CD4-positive, alpha-beta T cell (primary cell): ENCODE measurements at regions not wholly inside any gene's neighbourhood (a gene's known extent, or its start where the extent isn't known, plus 50 kb on each side); places are given as distances from the start of the nearest gene placed in this dataset.

Source experiments
- ATAC-seq: fragments of 200-7000 bp; cut with Tn5 transposase; one replicate; pipeline ENCODE4 v1.10.0; 2022; ENCODE audit warnings: mild to moderate bottlenecking; ENCODE audit not compliant: poor library complexity
- CTCF ChIA-PET: fragments of 350-600 bp; sonication (Branson Sonifier 250); formaldehyde crosslinking; loops from one replicate; lab custom pipeline; 2021; ENCODE audit warnings: antibody characterized with exemption, inconsistent platforms; lab: Charles Lee
- POLR2A ChIA-PET: fragments of 350-600 bp; sonication (Branson Sonifier 250); formaldehyde crosslinking; loops from one replicate; lab custom pipeline; 2021; ENCODE audit warnings: antibody characterized with exemption, inconsistent platforms; lab: Charles Lee
- DNase-seq, 14 experiments: peaks; one replicate each; pipeline ENCODE4 v3.0.0-alpha.2; 2013 to 2020; ENCODE audit warnings: mixed read lengths in 2 of 14
- H3K27ac ChIP-seq, 2 donors: one replicate each; pipeline versions ENCODE4 v1.5.1 to v1.7.0; 2013; ENCODE audit warnings: low read length in 2 of 2, low read depth in 1 of 2, mild to moderate bottlenecking in 1 of 2
- H3K27me3 ChIP-seq, 2 experiments: 1 replicate in 1 of 2; 2 replicates in 1 of 2; pipeline versions ENCODE4 v1.6.1 to v1.7.0; 2013; ENCODE audit warnings: low read length in 2 of 2, control low read depth in 1 of 2, mild to moderate bottlenecking in 1 of 2, moderate library complexity in 1 of 2; ENCODE audit not compliant: insufficient read depth in 2 of 2, control insufficient read depth in 1 of 2
- H3K36me3 ChIP-seq: one replicate; pipeline ENCODE4 v1.6.1; 2013; ENCODE audit warnings: low read length, control low read depth; ENCODE audit not compliant: insufficient read depth
- H3K4me1 ChIP-seq: one replicate; pipeline ENCODE4 v1.6.1; 2013; ENCODE audit warnings: low read length, control low read depth; ENCODE audit not compliant: insufficient read depth
- H3K4me3 ChIP-seq: one replicate; pipeline ENCODE4 v1.5.1; 2013; ENCODE audit warnings: mild to moderate bottlenecking, low read length, moderate library complexity
- H3K9me3 ChIP-seq, 2 experiments: 1 replicate in 1 of 2; 2 replicates in 1 of 2; pipeline versions ENCODE4 v1.6.1 to v1.7.0; 2013; ENCODE audit warnings: low read length in 2 of 2, mild to moderate bottlenecking in 2 of 2, control low read depth in 1 of 2, moderate library complexity in 1 of 2; ENCODE audit not compliant: control insufficient read depth in 1 of 2, insufficient read depth in 1 of 2
- H3K27ac Mint-ChIP-seq: one replicate; pipeline ENCODE4 v1.8.0; 2020; ENCODE audit warnings: mixed read lengths
- H3K27me3 Mint-ChIP-seq: one replicate; pipeline ENCODE4 v1.8.0; 2021; ENCODE audit warnings: mixed read lengths
- H3K36me3 Mint-ChIP-seq: one replicate; pipeline ENCODE4 v1.8.0; 2021; ENCODE audit warnings: low read depth, mixed read lengths
- H3K4me1 Mint-ChIP-seq: one replicate; pipeline ENCODE4 v1.8.0; 2021; ENCODE audit warnings: low read depth, mixed read lengths
- H3K4me3 Mint-ChIP-seq: one replicate; pipeline ENCODE4 v1.8.0; 2020; ENCODE audit warnings: mild to moderate bottlenecking, mixed read lengths
- H3K9me3 Mint-ChIP-seq: one replicate; pipeline ENCODE4 v1.8.0; 2020; ENCODE audit warnings: mixed read lengths
- intact Hi-C, 2 experiments: fragments of 100-400 bp; cut with DNase I in 1 of 2; cut with micrococcal nuclease in 1 of 2; formaldehyde crosslinking; loops; one replicate each; pipeline versions ENCODE4 v1.15.1 to v1.9.0; 2023 to 2025; cut with DNase I, micrococcal nuclease
- TF ChIP-seq, protein P1 (sequence below): fragments of 200-600 bp; IDR thresholded peaks from one replicate; pipeline ENCODE4 v1.8.0; 2022; ENCODE audit warnings: antibody characterized with exemption, mild to moderate bottlenecking

DNA sequence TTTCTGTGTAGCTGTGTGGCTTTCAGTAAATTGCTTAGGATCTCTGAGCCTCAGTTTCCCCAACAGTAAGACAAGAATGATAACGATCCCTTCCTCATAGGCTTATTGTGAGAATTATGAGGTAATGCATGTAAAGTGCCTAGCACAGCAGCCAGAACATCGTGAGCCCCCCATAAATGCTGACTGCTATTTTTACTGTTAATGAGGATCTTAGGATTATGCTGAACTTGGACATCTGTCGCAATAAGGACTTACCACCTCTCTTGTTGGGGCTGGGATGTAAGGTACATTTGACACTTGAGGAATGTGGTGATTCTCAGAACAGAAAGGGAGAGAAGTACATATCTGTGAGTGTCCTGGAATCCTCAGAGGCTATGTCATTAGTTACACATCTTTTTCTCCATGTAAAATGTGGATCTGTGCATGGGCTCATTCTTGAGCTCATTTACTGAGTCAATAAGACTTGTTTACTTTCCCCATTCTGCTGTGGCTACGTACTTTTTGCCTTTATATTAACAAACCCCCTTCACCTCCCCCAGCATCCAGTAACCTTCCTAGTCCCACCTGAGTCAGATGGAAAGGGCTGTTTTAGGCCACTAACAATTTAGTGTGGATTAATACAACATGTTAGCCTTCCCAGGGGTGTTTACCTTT is 64.4 kb upstream of the PLEKHG1 start:
- TF ChIP-seq, protein P1, sequence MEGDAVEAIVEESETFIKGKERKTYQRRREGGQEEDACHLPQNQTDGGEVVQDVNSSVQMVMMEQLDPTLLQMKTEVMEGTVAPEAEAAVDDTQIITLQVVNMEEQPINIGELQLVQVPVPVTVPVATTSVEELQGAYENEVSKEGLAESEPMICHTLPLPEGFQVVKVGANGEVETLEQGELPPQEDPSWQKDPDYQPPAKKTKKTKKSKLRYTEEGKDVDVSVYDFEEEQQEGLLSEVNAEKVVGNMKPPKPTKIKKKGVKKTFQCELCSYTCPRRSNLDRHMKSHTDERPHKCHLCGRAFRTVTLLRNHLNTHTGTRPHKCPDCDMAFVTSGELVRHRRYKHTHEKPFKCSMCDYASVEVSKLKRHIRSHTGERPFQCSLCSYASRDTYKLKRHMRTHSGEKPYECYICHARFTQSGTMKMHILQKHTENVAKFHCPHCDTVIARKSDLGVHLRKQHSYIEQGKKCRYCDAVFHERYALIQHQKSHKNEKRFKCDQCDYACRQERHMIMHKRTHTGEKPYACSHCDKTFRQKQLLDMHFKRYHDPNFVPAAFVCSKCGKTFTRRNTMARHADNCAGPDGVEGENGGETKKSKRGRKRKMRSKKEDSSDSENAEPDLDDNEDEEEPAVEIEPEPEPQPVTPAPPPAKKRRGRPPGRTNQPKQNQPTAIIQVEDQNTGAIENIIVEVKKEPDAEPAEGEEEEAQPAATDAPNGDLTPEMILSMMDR = no peak
- no peaks in the 10 kb centered on the region for H3K4me1 ChIP-seq
- no peak overlapping the region for H3K4me3 Mint-ChIP-seq
- no peaks in the 10 kb centered on the region for H3K9me3 ChIP-seq
- no peak for DNase-seq
- ChIA-PET POLR2A (no interaction called here), CTCF (no interaction called here)
- H3K36me3 Mint-ChIP-seq = no peaks in the 10 kb centered on the region
- H3K27me3 Mint-ChIP-seq = peaks cover 5% of the 10 kb centered on the region
- no peak overlapping the region for H3K4me3 ChIP-seq
- no peaks in the 10 kb centered on the region for H3K9me3 Mint-ChIP-seq
- H3K27ac Mint-ChIP-seq = no peak overlapping the region
- no peaks in the 10 kb centered on the region for H3K27me3 ChIP-seq
- no peak for ATAC-seq
- H3K27ac ChIP-seq = no peak overlapping the region
- intact Hi-C loops = no loop called here
- no peaks in the 10 kb centered on the region for H3K36me3 ChIP-seq
- H3K4me1 Mint-ChIP-seq = no peaks in the 10 kb centered on the region

DNA sequence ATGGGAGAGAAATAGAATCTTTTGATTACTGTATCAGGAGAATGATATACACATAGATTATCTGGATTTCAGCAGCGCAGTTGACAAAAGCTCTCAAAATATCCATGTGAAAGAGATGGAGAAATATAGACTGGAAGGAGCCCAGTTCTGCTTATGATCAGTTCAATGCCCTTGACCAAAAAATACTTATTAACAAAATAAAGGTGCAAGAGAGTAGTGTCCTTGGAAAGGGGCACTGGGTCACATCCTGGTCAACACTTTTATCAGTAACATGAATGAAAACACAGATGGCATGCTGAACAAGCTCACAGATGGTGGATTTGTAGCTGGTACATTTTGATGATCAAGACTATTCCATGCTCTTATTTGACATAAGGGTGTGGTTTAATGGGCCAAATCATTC is 63.9 kb upstream of the PLEKHG1 start:
- DNase-seq (no peak), ATAC-seq (no peak)
- POLR2A ChIA-PET = no interaction called here
- H3K27me3 Mint-ChIP-seq = peaks cover 7% of the 10 kb centered on the region
- H3K27ac ChIP-seq = no peak overlapping the region
- H3K4me3 ChIP-seq = no peak overlapping the region
- H3K36me3 Mint-ChIP-seq = no peaks in the 10 kb centered on the region
- TF ChIP-seq, protein P1 = no peak
- H3K4me1 Mint-ChIP-seq = no peaks in the 10 kb centered on the region
- intact Hi-C loops = no loop called here
- H3K27ac Mint-ChIP-seq = no peak overlapping the region
- CTCF ChIA-PET = no interaction called here
- H3K36me3 ChIP-seq = no peaks in the 10 kb centered on the region
- H3K9me3 ChIP-seq = no peaks in the 10 kb centered on the region
- no peaks in the 10 kb centered on the region for H3K27me3 ChIP-seq
- no peaks in the 10 kb centered on the region for H3K4me1 ChIP-seq
- no peak overlapping the region for H3K4me3 Mint-ChIP-seq
- H3K9me3 Mint-ChIP-seq = no peaks in the 10 kb centered on the region

DNA sequence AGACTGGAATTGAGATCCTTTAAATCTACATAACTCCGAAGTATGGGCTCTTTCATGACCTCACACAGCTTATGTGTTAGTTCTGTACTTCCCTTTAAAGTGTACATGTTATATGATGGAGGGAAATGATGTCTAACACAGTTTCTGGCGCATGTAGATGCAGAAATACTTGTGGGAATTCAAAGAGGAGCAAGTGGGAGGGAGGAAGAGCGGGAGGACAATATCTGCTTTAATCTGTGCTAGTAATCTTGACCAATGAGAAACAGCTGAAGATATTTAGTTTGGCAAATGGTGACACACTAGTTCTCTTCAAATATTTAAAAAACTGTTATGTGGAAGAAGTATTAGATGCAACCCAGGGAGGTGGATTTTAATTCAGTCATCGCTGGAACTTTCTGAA is 62.9 kb upstream of the PLEKHG1 start:
- Histone ChIP-seq H3K27ac (no peak overlapping the region), H3K9me3 (no peaks in the 10 kb centered on the region), H3K27me3 (no peaks in the 10 kb centered on the region), H3K36me3 (no peaks in the 10 kb centered on the region), H3K4me1 (no peaks in the 10 kb centered on the region), H3K4me3 (no peak overlapping the region)
- TF ChIP-seq, protein P1 = no peak
- Mint-ChIP-seq H3K27me3 (peaks cover 10% of the 10 kb centered on the region), H3K27ac (no peak overlapping the region), H3K4me1 (no peaks in the 10 kb centered on the region), H3K9me3 (no peaks in the 10 kb centered on the region), H3K36me3 (no peaks in the 10 kb centered on the region), H3K4me3 (no peak overlapping the region)
- ATAC-seq (no peak), DNase-seq (no peak)
- CTCF ChIA-PET = no interaction called here
- intact Hi-C loops = no loop called here
- POLR2A ChIA-PET = no interaction called here
